HG03565 (cell line): ENCODE measurements at regions not wholly inside any gene's neighbourhood (a gene's known extent, or its start where the extent isn't known, plus 50 kb on each side); places are given as distances from the start of the nearest gene placed in this dataset.

Experiments
- ATAC-seq: cut with Tn5 transposase; IDR thresholded peaks from one replicate; pipeline ENCODE4 v1.9.1; 2021; ENCODE audit warnings: mild to moderate bottlenecking, moderate library complexity; ENCODE audit not compliant: unreplicated experiment

GRCh38 chr4:80145739-80146138 is 51.6 kb upstream of the PRDM8 start:
- ATAC-seq: no peak

- no peak for ATAC-seq
Observed at GRCh38 chr4:80144676-80145470, 52.4 kb upstream of the PRDM8 start.

- ATAC-seq: no peak
Observed at GRCh38 chr4:80143307-80143679, 54.0 kb upstream of the PRDM8 start.

- ATAC-seq: no peak
Observed at GRCh38 chr4:80142394-80143306, 54.7 kb upstream of the PRDM8 start.

DNA sequence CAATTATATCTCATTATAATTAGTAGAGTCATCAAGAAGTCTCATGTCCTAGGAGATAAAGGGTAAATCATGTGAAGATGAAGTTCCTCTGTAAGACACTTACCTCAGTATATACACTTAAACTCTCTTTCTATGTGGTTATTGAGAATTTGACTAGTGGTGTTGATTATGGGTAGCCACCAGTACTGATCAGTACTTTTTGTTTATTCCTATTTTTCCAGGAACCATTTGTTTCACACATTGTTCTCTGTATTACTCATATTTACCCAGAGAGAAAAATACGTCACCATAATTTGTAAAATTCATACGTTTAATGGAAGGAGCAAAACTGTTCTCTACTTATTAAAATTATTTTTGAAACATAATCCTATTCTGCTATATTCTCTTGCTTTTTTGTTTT is 55.8 kb upstream of the PRDM8 start:
- ATAC-seq: no peak

DNA sequence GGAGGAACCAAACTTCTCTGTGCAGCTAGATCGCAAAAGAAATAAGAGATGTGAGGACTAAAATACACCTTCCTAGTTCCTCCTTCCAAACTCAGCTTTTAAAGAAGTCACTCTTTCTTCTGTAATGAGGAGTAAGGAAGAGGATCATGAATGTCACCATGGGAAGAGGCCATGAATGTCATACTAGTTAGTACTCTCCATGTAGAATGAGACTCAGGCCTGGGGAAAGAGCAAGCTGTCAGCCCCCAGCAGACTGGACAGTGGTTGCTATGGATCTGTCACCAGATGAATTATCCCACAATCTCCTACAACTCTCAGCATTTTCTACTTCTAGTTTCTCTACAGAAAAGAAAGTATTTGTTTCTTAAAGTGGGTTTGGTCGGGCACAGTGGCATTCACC is 57.1 kb upstream of the PRDM8 start:
- no peak for ATAC-seq

GRCh38 chr4:80139671-80140070 is 57.6 kb upstream of the PRDM8 start:
- ATAC-seq: no peak

GRCh38 chr4:80138551-80139538 is 58.5 kb upstream of the PRDM8 start:
- peak; percentile 98 for ATAC-seq

DNA sequence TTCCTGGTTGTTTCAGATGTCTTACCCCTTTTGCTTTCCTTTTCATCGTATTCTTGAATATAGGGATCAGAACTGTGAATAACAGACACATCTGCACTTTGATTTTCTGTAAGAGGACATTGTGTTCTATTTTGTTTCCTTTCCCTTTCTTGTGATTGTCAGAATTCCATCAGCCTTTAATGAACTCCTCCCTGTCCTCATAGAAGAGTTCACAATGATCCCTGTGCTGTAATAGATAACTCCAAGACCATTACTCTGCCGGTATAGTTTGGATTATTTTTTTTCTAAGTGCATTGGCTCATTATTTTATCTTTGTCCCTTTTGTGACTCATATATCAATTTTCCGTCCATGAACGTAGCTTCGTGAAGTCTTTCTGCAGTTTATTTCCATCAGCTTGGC is 59.7 kb upstream of the PRDM8 start:
- ATAC-seq: no peak

DNA sequence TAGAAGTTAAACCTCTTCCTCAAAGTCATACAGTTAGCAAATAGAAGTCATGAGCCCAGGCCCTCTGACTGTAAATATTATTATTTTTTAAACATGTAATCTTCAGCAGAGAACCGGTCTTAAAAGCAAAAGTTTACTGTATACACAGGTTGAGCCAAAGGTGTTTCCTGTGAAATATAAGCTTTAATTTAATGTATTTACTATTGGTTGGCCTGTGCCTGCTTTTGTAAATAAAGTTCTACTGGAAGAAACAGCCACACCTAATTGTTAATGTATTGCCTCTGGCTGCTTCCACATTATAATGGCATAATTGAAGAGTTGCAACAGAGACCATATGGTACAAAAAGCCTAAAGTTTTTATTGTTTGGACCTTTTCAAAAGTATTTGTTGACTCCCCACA is 61.0 kb upstream of the PRDM8 start:
- ATAC-seq: no peak

DNA sequence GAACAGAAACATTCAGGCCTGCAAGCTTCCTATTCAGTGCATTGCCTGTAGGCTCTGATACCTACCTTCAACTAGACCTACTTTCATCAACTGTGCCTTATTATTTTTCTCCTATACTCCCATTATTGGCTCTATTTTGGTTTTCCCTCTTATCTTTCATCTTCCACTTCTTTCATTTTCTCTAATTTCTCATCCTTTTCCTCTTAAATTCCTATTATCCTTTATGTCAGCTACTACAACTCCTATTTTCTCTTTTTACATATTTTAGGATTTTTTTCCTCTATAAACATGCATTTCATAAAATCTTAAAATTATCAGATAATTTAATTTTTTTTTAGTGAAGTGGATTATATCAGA is 61.6 kb upstream of the PRDM8 start:
- ATAC-seq: no peak

- no peak for ATAC-seq
Observed at GRCh38 chr4:80134936-80135701, 62.1 kb upstream of the ANTXR2 start.

GRCh38 chr4:80133240-80133783 is 60.3 kb upstream of the ANTXR2 start:
- no peak for ATAC-seq

DNA sequence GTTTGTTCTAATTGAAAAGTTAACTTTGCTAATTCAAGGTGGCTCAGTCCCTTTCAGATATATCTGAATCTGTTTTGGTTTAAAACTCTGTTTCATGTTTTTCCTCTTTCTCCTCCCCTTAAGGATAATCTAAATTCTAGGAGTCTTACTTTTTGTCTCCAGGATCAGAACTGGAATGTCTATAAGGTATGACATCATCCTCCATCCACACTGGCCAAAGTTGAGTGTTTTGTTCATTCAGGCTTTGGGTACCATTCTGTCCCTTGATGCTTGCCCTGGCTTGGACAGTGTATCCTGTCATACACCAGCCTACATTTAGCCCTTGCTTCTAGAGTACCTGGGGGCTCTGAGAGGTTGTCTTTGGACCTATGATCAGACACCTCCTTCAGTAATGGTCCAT is 56.8 kb upstream of the ANTXR2 start:
- no peak for ATAC-seq

- ATAC-seq: no peak
Observed at GRCh38 chr4:80128941-80129340, 55.9 kb upstream of the ANTXR2 start.

DNA sequence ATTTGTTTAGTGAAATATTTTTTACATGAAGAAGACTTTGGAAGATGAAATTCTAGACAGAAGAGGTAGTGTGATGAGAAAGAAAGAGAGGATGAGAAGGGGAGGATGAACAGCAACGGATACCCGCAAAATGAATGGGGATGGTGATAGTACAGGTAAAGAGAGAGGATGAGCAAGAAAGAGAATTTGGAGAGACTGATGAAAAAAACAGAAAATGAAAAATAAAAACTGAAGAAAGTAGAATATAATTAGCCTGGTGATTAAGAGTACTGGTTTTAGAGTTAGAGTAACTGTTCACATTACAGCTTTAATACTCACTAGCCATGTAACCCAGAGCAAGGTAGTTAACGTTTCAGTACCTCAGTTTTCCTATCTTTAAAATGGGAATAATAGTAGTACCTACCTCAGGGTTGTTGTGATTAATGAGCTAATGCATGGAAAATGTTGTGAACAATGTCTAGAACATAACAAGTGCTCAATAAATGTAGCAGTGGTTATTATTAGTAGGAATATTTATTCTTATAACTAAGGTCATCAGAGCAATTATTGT is 54.9 kb upstream of the ANTXR2 start:
- ATAC-seq: no peak

- no peak for ATAC-seq
Observed at GRCh38 chr4:80126435-80126834, 53.4 kb upstream of the ANTXR2 start.

DNA sequence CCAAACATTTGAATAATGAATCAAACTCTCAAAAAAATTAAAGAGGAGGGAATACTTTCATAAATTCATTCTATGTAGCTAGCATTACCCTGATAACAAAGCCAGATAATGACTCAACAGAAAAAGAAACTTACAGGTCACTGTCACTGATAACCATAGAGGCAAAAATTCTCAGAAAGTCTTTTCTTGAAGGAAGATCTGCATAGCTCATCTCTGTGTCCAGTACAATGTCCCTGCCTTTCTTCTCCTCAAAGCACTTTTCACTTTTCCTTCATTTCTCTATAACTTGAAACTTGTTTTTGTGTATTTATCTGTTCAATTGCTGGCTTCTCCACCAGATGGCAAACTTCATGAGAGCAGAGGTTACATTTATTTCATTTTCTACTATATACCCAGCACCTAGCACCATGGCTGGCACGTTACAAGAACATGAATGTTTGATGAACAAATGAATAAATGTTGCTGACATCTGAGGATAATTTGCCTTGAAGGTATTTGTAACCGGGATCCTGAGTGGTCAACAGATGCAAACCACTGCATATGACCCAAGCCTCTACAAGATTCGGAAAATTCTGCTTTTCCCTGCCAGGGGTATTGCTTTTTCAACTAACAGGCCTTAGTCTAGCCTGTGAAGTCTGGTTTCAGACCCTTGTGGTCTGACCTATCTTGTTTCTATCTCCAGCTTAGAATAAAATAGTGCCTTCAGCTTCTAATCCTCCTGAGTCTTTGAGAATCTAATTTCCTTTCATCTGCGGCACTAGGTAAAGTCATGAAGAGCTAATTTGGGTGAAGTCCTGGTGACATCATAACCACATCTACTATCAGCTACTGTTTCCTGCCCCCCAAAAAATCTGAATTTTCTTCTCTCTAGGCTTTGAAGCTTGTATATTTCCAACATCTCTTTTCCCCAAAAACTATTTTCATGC is 52.5 kb upstream of the ANTXR2 start:
- ATAC-seq: peak; percentile 67
